ENCODE measurements at regions not wholly inside any gene's neighbourhood (a gene's known extent, or its start where the extent isn't known, plus 50 kb on each side); places are given as distances from the start of the nearest gene placed in this dataset.

DNA sequence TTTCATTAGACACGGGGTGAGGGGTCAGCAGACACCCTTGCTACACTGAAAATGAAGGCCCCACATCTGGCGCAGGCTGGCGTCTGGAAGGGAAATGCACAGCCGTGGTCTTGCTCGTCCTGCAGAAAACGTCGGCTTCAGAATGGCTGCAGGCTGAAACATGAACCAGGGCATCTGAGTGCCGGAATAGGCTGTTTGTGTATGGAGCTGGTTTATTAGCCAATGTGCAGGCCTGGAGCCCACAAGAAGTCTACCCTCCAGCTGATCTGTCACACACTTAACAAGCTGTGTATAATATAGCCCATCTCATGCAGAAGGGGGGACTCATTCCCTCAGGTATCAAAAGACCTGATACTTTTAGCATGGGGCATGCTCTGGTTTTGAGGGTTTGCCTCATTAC, 153.4 kb upstream of the SOX11 start:
- DNase-seq (ENCODE audit: low read depth in 2 of 2), result no peak

DNA sequence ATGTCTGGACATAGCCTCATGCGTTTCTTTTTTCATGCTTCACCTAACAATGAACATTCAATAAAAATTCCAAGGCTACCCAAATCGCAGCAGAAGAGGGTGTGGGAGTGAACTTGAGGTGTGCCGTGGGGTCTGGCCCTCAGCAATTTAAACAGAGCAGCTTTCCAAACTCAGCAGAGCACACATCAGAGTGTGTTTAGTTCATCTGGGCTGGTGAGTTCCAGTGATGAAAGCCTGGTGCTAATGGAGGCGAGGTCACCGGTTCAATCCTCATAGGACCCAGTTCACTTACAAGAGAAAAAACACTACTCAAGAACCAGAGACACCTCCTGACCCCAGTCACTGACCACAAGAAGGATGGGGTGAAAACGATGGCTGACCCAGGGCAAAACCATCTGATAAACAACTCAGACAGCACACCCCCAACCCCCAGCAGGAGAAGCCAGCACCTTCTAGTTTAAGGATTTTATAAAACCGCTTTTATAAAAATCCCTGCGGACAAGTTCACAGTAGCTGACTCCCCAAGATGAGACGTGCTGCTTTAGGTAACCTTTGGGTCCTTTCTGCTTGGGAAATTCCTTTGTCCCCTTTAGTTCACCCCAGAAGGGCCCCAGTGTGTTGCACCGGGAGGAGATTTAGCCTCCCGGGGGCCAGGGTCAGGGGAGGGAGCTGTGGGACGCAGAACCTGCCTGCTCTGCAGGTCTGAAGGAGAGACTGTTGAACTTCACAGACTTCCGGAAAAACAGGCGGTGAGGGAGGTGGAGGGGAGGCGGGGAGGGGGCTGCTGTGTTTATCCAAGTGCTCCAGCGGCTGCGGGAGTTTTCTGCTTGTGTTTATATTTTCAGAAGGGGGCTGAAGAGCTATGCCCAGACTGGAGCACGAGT, 152.7 kb upstream of the SOX11 start:
- DNase-seq (ENCODE audit: low read depth in 2 of 2), result no peak

DNA sequence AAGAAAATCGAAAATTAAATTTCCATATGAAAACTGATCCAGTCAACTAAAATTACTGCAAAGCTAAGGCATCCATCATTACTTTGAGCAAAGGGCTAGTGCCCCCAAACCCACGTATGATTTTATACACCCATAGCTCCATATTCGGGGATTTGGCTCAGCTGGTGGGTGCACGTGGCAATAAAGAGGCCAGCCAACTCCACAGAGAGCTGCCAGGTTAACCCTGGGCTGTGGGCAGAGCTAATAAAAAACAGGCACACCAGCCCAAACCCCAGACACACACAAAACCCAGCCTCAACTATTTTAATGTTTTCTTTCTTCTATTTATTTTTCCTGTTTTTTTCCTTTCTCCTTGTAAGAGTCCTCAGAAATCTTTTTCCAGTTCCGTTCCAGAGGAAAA, 151.3 kb upstream of the SOX11 start:
- no peak for DNase-seq (ENCODE audit: low read depth in 2 of 2)

DNA sequence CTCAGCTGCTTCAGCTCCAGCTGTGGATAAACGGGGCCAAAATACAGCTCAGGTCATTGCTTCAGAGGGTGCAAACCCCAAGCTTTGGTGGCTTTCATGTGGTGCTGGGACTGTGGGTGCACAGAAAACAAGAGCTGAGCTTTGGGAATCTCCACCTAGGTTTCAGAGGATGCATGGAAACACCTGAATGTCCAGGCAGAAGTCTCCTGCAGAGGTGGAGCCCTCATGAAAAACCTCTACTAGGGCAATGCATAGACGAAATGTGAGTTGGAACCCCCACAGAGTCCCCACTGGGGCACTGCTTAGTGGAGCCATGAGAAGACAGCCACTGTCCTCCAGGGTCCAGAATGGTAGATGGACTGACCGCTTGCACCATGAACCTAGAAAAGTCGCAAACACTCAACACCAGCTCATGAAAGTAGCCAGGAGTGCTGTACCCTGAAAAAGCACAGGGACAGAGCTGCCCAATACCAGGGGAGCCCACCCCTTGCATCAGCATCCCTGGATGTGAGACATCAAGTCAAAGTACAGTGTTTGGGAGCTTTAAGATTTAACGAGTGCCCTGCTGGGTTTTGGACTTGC, 147.9 kb upstream of the SOX11 start:
- no peak for DNase-seq (ENCODE audit: low read depth in 2 of 2)

DNA sequence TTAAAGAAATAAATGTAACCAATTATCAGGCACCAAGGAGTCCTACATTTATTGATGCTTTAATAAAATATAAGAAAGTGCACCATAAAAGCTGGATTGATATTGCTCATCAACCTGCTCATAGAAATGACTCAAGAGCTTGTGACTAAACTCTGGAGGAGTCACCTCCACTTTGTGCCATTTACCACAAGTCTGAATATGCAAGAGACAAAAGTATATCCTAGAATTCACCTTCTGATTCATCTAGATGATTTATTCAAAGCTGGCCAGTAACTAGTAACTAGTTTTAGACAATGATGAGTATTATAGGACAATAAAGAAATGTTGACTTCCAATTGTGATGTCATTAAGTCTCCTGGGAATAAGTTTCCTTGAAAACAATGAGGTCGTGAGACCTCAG, 146.0 kb upstream of the SOX11 start:
- no peak for DNase-seq (ENCODE audit: low read depth in 2 of 2)

DNA sequence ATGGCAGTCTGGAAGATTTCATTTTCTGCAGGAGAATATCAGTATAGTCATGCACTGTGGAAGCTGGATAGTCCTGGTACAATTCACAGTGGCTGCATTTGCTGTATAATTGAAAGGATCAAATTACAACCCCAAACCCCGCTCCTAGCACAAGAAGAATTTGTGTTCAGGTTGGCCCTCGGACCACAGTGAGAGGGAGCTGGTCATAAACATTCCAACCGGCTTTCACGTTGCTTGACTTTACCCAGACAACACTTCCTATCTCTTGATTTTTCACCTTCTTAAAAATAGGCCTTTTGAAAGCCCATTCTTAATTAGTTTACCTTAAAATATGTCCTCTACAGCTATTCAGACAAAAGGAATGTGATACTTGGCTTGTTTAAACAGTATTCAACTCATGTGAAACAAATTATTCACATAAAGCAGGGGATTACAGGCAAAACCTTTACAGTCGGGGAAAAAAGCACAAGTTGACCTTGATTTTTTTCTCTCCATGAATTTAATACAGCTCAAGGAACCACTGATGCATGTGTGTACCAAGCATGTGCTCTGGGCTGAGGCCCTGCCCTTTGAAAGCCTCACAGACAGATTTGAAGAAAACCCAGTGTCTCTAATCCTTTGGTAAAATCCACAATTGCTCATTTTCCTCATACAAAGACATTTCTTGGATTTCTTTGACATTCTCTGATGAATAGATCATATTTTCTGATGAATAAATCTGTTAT, 143.0 kb upstream of the SOX11 start:
- no peak for DNase-seq (ENCODE audit: low read depth in 2 of 2)

DNA sequence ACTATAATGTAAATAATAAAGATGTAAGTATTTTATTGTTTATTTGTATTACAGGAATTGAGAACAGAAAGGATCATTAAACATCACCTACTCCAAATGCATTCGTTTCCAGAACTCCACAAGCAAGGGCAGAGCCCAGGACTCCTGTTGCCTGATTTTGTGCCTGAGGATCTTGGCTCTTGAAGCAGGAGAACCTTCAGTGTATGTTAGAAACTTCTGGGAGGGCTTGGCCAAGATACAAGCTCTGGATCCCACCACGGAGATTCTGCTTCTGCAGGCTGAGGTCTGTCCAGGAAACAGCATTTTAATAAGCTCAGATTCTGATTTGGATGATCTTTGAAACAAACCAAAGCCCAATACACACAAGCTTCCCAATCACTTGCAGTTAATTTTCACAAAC, 142.4 kb upstream of the SOX11 start:
- DNase-seq (ENCODE audit: low read depth in 2 of 2), result no peak

DNA sequence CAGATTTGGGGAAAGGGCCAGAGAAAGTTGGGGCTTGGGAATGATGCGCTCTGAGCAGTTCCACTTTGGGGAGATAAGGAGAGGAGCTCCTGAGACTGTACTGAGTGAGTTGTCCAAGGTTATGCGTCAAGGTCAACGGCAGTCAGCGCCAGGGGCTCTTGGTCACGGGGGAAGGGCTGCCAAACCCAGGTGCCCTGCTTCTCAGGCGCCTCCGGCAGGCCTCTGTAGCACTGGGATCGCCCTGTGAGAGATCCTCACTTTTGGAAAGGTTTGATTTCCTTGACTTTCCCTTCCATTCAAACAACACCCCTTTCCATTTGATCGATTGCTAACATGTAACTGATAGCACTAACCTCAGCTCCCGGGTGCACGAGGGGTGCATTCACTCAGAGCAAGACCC, 136.5 kb upstream of the SOX11 start:
- no peak for DNase-seq (ENCODE audit: low read depth in 2 of 2)

DNA sequence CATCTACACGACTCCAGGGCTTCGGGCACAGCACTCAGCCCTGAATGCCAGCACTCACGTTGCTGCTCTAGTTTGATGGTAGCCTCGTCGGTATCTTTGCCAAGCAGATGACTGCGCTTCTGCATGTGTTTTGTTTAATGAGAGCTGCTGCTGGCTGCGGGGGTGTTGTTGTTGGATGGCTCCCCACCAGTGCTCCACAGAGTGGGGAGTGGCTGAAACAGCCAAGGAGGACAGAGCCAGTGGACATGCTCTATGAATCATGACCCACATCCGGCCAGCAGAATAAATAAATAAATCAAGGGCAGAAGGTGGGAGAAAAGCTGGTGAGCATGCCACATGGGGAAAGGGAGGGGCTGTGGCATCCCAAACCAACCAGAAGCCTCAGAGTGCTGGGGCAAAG, 131.2 kb upstream of the SOX11 start:
- DNase-seq (ENCODE audit: low read depth in 2 of 2), result no peak

DNA sequence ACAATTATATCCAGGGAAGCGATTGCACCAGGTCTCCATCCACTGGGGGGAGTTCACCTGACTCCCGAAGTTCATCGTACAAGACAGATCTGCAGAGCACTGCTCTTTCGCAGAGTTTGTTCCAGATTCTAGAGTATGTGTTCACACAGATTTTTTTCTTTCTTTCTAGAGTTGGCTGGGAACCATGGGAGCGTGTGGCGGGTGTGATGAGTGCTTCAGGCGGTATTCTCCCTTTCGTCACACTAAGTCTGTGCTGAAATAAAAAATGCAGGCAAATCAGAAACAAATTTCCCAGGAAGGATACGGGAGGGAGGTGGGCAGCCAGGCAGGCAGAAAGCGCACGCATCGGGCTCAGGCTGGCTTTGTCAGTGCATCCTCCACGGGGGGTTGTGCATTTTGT, 129.8 kb upstream of the SOX11 start:
- DNase-seq (ENCODE audit: low read depth in 2 of 2), result no peak

DNA sequence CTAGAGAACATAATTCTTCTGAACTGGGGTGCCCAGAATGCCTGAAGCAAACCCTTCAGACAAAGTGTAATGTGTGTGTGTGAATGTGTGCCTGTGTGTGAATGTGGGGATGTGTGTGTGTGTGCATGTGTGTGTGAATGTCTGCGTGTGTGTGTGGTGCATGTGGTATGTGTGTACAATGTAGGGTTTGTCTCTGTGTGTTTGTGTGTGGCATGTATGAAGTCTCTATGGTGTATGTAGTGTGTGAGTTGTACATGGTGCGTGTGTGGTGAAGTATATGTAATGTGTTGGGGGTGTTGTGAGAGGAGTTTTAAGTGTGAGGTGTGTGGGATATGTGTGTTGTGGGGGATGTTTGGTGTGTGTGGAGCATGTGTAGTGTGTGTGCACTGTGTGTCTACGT, 129.3 kb upstream of the SOX11 start:
- no peak for DNase-seq (ENCODE audit: low read depth in 2 of 2)

DNA sequence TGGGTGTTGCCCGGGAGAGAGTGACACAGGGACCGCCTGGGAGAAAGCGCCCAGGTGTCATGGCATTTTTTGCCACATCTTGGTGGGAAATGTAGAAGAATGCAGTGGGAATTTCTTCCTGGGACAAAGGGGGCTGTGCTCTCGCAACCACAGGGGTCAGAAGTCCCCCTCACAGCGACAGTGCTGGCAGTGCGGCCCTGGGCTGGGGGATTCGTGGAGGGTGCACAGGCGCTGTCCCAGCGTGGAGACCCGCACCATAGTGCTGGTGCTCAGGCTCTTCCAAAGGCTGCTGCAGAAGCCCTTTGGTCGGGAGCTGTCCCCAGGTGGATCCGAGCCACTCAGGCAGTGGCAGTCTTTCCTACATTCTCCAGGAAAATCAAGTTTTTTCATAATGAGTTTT, 128.8 kb upstream of the SOX11 start:
- DNase-seq (ENCODE audit: low read depth in 2 of 2), result no peak

DNA sequence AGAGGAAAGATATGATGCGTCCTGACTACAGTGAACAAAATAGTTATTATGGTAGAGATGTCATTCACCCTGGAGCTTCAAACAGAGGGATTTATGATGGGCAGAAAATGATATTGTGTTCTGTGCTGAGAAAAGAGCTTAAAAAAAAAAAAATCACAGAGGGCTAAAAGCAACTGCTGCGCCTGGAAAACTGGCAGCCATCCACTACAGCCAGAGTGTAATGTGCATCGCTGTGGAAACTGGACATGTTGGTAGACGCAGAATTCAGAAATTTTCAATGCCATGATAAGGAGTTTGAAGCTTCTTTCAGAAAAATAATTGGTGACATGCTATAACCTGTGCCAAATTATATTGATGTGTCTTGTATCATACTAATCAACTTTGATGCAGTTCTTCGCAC, 122.9 kb upstream of the SOX11 start:
- no peak for DNase-seq (ENCODE audit: low read depth in 2 of 2)

DNA sequence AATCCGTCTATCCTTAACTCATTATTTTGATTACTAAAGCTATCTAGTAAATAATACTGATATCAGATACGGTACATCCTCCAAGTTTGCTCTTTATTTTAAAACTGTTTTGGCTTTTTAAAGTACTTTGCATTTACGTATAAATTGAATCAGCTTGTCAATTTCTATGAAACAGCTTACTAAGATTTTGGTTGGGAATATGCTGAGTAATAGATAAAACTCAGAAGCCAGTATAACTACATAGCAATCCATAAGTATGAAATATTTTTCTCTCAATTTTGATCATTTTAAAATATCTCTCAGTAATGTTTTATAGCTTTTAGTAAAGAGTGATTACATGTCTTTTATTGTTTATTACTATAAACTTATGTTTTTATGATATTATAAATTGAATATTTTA, 116.2 kb upstream of the SOX11 start:
- DNase-seq (ENCODE audit: low read depth in 2 of 2), result no peak

DNA sequence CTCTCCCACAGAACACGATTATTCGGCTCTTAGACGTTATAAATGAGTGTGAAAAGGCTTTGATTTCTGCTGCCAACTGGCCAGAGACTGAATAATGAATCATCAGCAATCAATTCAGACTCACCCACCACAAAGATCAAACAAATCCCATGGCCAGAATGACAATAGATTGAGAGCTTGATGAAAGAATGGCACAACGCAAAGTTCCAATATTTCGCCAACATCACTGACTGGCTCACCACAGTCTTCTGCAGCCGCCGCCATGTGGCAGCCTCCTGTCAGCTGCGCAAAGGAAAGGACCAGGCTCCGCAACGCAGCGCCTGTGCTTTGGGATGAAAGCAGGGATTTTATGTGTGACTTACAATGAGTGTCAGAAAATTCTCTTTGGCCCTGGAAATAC, 104.4 kb upstream of the SOX11 start:
- no peak for DNase-seq (ENCODE audit: low read depth in 2 of 2)

DNA sequence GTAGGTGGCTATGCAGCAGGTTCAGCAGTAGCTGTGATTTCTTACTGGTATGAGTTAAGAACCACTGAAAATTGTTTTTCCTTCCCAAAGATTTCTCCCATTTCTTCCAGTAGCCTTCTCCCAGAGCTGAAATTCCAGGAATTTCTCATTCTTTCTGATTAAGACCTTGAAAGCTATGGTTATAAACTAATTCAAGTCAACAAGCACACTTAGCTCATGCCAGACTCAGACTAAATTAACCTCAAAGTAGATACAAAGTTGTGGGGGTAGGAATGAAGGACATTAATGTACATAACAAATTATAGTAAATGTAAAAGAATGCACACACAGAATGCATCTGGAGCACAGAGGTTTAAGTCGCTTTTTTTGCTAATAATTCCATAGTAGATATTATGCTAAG, 103.6 kb upstream of the SOX11 start:
- no peak for DNase-seq (ENCODE audit: low read depth in 2 of 2)

DNA sequence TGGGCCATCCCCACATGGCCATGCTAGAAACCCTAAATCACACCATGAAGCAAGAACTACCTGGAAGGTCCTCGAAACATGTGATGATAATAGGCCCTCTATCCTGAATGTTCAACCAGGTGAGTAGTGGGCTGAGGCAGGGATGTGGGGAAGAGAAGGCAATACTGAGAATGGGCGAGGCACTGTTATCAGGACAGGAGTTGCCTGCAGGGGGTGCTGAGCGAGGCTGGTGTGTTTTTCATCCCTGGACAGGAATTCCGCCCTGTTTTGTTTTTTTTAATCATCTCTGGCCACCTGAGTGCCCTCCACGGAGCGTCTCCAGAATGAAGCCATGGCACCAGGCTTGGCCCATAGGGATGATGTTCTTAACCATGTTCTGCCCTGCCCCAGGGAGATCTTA, 103.0 kb upstream of the SOX11 start:
- no peak for DNase-seq (ENCODE audit: low read depth in 2 of 2)

DNA sequence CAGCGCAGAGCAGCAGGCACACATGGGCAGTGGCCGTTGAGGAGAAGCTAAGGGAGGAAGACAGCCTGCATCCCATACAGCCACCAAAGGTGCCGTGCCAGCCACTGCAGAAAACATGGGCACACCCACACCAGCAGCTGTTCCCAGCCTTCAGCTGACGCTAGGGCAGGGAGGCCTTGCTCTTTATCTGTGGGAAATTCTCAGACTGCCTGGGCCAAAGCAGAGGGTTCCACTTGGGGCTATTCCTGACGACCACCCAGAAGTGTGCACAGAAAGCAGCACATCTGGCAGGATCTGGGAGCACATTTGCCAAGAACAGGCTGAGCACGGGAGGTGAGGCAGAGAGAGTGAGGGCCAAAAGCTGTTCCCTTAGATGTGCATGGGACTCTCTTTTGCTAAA, 101.3 kb upstream of the SOX11 start:
- DNase-seq (ENCODE audit: low read depth in 2 of 2), result no peak

DNA sequence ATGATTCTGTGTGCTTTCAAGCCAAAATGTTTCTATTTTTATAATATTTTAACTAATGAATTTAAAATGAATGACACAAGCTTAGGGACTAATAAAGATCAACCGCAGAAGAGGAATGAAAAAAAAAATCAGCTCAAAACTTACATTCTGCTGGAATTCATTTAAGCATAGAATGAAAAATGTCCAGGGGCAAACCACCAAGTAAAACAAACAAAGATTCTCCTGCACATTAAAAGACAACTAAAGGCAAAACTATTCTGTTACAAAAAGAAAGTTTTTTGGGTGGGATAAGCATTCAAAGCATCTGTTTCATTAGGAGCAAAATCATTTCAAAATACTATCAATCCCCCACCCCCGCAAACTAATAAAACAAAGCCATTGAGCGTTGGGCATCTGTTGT, 99.3 kb upstream of the SOX11 start:
- DNase-seq (ENCODE audit: low read depth in 2 of 2), result no peak

DNA sequence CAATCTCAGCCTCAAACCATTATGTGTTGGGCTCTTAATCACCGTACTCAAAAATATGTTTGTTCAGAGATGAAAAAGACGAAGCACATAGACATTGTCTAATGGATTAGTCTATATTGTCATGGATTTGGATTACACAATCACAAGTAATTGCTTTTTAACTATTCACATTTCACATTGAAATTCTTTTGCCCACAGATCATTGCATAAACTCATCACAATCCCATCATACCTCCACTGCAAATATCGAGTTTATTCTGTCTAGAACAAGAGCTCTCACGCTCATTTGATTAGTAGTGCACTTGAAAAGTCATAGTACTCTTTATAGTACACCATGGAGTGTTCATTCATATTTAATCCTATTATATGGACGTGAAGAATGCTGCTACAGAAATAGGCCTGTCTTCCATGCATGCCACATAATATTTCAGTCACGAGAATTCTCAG, 97.9 kb upstream of the SOX11 start:
- no peak for DNase-seq (ENCODE audit: low read depth in 2 of 2)

DNA sequence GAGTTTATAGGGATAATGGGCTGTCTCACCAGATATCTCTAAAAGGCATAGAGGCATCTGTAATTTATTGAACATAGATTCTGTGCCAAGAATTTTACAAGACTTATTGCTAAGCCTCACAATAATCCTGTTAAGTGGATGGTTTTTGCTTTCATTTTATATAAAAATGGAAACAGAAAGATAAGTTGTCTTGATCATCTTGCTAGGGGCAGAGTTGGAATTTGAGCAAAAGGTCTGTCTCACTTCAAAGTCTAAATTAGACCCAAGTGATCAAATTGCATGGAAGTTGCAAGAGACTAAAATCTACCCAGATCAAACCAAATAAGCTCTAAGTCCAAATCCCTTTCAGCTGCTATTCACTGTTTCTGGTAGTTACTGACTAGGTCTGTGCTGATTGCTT, 95.3 kb upstream of the SOX11 start:
- no peak for DNase-seq (ENCODE audit: low read depth in 2 of 2)

DNA sequence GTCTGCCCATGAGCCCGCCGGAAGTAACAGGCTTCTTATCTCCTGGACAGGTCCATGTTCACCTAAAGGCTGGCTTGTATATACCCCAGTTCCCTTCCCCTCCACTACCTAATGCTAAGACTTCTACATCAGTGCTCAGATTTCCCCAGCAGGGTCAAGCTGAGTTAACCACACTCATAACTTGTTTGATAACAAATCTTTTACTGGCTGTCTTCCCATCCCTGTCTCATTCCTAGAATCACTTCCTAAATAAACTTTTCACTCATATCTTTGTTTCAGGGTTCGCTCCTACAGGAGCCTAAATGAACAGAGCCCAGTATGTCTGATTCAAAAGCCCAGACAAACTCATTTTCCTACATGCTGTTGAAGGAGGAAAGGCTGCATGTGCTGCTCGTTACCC, 94.0 kb upstream of the SOX11 start:
- DNase-seq (ENCODE audit: low read depth in 2 of 2), result no peak

DNA sequence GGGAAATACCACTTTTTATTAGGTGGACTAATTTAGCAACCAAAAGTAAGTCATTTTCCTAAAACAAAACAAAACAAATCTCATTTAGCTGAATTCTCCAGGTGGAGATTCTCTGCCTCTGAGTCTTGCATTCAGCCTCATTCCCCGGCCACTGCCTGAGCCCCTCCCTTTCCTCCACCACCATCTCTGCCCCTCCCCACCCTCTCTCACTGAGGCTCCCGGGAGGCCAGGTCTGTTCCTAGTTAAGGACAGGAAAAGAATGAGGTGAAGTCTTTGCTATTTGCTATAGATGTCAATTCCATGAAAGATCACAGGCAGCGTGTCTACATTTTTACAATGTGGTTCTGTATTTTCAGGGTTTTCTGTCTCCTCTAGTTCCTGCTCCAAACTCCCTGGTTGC, 83.0 kb upstream of the SOX11 start:
- no peak for DNase-seq (ENCODE audit: low read depth in 2 of 2)

Data from stimulated activated CD4-positive, alpha-beta T cell treated with anti-CD3 and anti-CD28 coated beads, Interleukin-12 subunit alpha, Interleukin-12 subunit beta, amount 100 ng/mL, for 24 hours (primary cell).